ENCODE measurements at regions not wholly inside any gene's neighbourhood (a gene's known extent, or its start where the extent isn't known, plus 50 kb on each side); places are given as distances from the start of the nearest gene placed in this dataset.
"Not testable (repeated sequence)": the region's sequence is repeated elsewhere in the genome, so short reads cannot be mapped to it uniquely, and the experiment has no call there.

DNA sequence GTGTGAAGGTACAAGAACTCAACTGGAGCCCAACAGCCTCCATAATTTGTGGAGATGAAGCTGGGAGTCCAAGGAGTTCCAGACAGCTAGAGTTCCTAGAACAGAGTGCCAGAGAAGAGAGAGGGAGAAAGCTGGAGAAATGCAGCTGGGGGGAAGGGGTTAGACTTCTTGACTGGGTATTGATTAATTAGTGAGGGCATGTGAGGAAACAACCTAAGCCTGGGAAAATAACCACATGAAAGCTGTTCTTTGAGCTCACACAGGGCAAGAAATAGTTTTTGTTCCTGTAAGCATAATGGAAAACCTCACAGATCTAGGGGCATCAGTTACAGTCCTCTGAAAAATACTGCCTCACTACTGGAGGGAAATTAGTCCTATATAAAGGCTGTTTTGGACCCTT is 230.5 kb upstream of the FKBP1C start:
- Mint-ChIP-seq H3K9me3 (ENCODE audit: low read depth) (no peaks in the 10 kb centered on the region), H3K27ac (ENCODE audit: unreplicated experiment) (no peak overlapping the region), H3K27me3 (ENCODE audit: low read depth) (peaks cover 11% of the 10 kb centered on the region), H3K36me3 (ENCODE audit: low read depth) (no peaks in the 10 kb centered on the region), H3K4me3 (ENCODE audit: unreplicated experiment) (no peak overlapping the region), H3K4me1 (ENCODE audit: low read depth) (no peaks in the 10 kb centered on the region)
- TF ChIP-seq, protein P1, sequence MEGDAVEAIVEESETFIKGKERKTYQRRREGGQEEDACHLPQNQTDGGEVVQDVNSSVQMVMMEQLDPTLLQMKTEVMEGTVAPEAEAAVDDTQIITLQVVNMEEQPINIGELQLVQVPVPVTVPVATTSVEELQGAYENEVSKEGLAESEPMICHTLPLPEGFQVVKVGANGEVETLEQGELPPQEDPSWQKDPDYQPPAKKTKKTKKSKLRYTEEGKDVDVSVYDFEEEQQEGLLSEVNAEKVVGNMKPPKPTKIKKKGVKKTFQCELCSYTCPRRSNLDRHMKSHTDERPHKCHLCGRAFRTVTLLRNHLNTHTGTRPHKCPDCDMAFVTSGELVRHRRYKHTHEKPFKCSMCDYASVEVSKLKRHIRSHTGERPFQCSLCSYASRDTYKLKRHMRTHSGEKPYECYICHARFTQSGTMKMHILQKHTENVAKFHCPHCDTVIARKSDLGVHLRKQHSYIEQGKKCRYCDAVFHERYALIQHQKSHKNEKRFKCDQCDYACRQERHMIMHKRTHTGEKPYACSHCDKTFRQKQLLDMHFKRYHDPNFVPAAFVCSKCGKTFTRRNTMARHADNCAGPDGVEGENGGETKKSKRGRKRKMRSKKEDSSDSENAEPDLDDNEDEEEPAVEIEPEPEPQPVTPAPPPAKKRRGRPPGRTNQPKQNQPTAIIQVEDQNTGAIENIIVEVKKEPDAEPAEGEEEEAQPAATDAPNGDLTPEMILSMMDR (IDR thresholded peaks at IDR 0.05), result no peak
- DNase-seq (ENCODE audit: low spot score), result no peak

DNA sequence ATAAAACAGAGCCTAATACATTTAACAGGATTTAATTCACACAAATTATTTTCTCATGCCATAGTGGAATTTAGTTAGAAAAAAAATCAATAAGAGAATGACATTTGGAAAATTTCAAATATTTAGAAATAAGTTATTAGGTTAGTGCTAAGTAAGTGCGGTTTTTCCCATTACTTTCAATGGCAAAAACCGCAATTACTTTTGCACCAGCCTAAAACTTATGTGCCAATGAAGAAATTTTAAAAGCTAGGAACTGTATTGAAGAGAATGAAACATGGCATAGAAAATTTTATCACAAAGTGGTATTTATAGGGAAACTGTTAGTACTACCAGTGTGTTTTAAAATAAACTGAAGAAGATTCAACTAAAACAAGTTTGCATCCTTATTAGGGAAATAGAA is 228.3 kb upstream of the FKBP1C start:
- peaks cover 4% of the 10 kb centered on the region for H3K9me3 Mint-ChIP-seq (ENCODE audit: low read depth)

DNA sequence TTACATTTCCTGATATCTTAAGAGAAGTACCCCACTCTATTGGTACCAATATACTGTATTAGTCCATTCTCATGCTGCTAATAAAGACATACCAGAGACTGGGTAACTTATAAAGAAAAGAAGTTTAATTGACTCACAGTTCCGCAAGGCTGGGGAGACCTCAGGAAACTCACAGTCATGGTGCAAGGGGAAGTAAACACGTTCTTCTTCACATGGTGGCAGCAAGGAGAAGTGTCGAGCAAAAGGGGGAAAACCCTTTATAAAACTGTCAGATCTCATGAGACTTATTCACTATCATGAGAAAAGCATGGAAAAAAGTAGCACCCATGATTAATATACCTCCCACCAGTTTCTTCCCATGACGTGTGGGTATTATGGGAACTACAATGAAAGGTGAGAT is 219.6 kb upstream of the FKBP1C start:
- not testable (repeated sequence) for H3K36me3 Mint-ChIP-seq (ENCODE audit: low read depth); H3K4me3 Mint-ChIP-seq (ENCODE audit: unreplicated experiment); H3K27ac Mint-ChIP-seq (ENCODE audit: unreplicated experiment); DNase-seq (ENCODE audit: low spot score); H3K9me3 Mint-ChIP-seq (ENCODE audit: low read depth); H3K4me1 Mint-ChIP-seq (ENCODE audit: low read depth); H3K27me3 Mint-ChIP-seq (ENCODE audit: low read depth)

More for the DNA sequence above, 228.3 kb upstream of the FKBP1C start:
- H3K27me3 Mint-ChIP-seq (ENCODE audit: low read depth), result peaks cover 8% of the 10 kb centered on the region
- TF ChIP-seq, protein P1 (IDR thresholded peaks at IDR 0.05), result no peak
- H3K4me3 Mint-ChIP-seq (ENCODE audit: unreplicated experiment), result no peak overlapping the region
- no peaks in the 10 kb centered on the region for H3K36me3 Mint-ChIP-seq (ENCODE audit: low read depth)
- H3K27ac Mint-ChIP-seq (ENCODE audit: unreplicated experiment), result no peak overlapping the region
- H3K4me1 Mint-ChIP-seq (ENCODE audit: low read depth), result no peaks in the 10 kb centered on the region
- DNase-seq (ENCODE audit: low spot score), result no peak

DNA sequence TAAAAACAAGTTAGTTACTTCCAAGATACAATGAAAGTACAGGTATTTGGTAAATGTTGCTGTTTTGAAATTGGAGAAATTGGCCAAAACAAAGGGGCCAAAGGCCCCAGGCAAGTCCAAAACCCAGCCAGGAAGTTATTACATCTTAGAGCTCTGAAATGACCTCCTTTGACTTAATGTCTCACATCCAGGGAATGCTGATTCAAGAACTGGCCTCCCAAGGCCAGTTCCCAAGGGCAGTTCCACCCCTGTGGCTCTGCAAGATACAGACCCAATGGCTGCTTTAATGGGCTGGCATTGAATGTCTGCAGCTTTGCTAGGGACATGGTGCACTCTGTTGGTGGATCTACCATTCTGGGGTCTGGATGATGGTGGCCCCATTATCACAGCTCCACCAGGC is 217.3 kb upstream of the FKBP1C start:
- Mint-ChIP-seq H3K27me3 (ENCODE audit: low read depth) (peaks cover 2% of the 10 kb centered on the region), H3K4me3 (ENCODE audit: unreplicated experiment) (no peak overlapping the region), H3K36me3 (ENCODE audit: low read depth) (no peaks in the 10 kb centered on the region), H3K9me3 (ENCODE audit: low read depth) (no peaks in the 10 kb centered on the region), H3K4me1 (ENCODE audit: low read depth) (peaks cover under 1% of the 10 kb centered on the region), H3K27ac (ENCODE audit: unreplicated experiment) (no peak overlapping the region)
- TF ChIP-seq, protein P1 (IDR thresholded peaks at IDR 0.05), result no peak
- no peak for DNase-seq (ENCODE audit: low spot score)

DNA sequence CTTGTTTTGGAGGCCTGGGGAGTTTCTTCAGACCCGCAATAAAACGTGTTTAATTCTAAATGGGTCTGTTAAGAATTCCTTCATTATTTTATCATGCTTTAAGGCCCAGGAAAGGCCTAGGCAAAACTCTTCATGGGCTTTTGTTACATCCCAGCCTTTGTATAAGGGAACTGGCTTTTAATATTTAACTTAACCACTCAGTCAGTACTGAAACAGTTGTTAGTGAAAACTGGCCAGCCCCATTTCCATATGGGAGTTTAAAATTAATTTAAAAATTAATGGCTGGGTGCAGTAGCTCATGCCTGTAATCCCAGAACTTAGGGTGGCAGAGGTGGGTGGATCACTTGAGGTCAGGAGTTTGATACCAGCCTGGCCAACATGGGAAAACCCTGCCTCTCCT is 213.2 kb upstream of the FKBP1C start:
- Mint-ChIP-seq H3K36me3 (ENCODE audit: low read depth) (no peaks in the 10 kb centered on the region), H3K27ac (ENCODE audit: unreplicated experiment) (no peak overlapping the region), H3K4me3 (ENCODE audit: unreplicated experiment) (no peak overlapping the region), H3K4me1 (ENCODE audit: low read depth) (peaks cover 12% of the 10 kb centered on the region), H3K9me3 (ENCODE audit: low read depth) (peaks cover 5% of the 10 kb centered on the region), H3K27me3 (ENCODE audit: low read depth) (no peaks in the 10 kb centered on the region)
- DNase-seq (ENCODE audit: low spot score), result no peak
- TF ChIP-seq, protein P1 (IDR thresholded peaks at IDR 0.05), result no peak

DNA sequence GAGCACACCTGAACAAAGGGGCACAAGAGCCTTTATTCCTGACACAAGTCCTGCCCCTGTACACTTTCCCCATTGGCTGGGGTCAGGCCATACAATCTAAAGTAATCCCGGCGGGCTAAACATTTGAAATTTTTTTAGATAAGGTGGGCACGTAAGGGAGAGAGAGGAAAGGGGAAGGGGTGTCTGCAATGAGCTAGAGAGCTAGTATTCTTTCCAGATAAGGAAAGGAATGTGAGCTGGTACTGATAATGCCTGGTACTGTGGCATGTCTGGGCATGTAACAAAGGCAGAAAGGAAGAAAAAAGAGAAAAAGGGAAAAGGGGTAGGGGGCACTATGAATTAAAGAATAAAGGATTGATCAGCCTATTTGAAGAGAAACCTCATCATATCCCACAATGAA is 212.0 kb upstream of the FKBP1C start:
- not testable (repeated sequence) for DNase-seq (ENCODE audit: low spot score); H3K4me3 Mint-ChIP-seq (ENCODE audit: unreplicated experiment); H3K9me3 Mint-ChIP-seq (ENCODE audit: low read depth); H3K27me3 Mint-ChIP-seq (ENCODE audit: low read depth); H3K36me3 Mint-ChIP-seq (ENCODE audit: low read depth)
- Mint-ChIP-seq H3K27ac (ENCODE audit: unreplicated experiment) (peak overlapping the region; percentile 47), H3K4me1 (ENCODE audit: low read depth) (peaks cover 12% of the 10 kb centered on the region)
